ENCODE measurements at regions not wholly inside any gene's neighbourhood (a gene's known extent, or its start where the extent isn't known, plus 50 kb on each side); places are given as distances from the start of the nearest gene placed in this dataset.

DNA sequence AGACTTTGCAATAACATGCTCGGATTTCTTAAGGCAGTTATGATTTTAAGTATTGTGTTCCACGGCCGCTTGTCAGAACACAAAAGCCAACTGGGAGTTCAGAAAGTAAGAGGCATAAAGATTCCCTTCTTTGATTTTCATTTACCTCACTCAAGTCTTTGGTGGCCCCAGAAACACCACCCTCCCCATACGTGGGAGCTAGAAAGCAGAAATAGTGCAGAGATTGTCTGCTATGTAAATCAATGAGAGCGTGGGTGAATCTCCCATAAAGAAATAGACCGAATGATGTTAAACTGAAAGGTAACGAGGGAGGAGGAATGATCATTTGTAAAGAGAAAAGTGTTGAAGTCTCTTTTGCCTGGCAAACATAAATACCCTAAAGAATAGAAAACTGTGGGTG lies 322.1 kb upstream of the ETAA1 start:
- Histone ChIP-seq H3K36me3 (replicated peaks in 1 of 2; ENCODE audit: insufficient read depth in 1 of 2, low read depth in 2 of 2) (no peaks in the 10 kb centered on the region), H3K27ac (no peak overlapping the region), H3K4me3 (no peak overlapping the region), H3K4me1 (peaks cover 10% of the 10 kb centered on the region), H3K9me3 (no peaks in the 10 kb centered on the region), H3K27me3 (no peaks in the 10 kb centered on the region)
- DNase-seq (no peak), ATAC-seq (no peak)
- 88 to 93% methylated on average over 7 of the region's 7 CpGs for WGBS, 2 donors
- intact Hi-C loops (cut with DNase I): no loop called here
- TF ChIP-seq POLR2A (IDR thresholded peaks at IDR 0.05): no peak
- TF ChIP-seq, protein P1, sequence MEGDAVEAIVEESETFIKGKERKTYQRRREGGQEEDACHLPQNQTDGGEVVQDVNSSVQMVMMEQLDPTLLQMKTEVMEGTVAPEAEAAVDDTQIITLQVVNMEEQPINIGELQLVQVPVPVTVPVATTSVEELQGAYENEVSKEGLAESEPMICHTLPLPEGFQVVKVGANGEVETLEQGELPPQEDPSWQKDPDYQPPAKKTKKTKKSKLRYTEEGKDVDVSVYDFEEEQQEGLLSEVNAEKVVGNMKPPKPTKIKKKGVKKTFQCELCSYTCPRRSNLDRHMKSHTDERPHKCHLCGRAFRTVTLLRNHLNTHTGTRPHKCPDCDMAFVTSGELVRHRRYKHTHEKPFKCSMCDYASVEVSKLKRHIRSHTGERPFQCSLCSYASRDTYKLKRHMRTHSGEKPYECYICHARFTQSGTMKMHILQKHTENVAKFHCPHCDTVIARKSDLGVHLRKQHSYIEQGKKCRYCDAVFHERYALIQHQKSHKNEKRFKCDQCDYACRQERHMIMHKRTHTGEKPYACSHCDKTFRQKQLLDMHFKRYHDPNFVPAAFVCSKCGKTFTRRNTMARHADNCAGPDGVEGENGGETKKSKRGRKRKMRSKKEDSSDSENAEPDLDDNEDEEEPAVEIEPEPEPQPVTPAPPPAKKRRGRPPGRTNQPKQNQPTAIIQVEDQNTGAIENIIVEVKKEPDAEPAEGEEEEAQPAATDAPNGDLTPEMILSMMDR (IDR thresholded peaks at IDR 0.05): no peak

DNA sequence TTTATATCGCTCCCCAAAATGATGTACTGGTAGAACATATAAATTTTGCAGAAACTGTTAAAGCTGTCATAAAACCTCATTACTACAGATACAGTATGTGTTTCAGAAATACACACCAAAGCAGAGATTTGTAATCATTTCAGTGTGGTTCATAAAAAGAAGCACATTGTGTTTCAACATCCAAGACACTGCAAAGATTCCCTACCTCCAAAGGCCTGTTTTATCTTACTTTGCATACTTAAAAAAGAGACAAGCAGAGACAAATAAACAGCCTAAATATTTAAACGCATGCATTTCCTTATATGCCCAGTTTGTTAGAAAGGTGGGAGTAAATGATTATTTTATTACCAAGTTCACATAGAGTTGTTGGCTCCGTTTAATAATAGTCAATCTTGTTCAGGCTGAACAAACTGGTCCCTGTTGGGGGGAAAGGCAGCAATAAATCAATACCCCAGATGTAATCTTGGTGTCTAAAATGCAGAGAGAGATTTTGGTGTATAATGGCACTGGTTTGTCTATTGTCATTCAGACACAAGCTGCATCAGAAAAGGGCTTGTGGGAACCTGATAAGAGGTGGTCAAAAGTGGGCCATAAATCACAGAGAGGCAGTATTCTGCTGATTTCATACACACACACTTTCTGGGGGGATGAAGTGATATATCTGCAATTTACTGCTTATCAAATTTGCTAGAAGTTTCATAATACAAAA lies 321.4 kb upstream of the ETAA1 start:
- H3K9me3 ChIP-seq: peaks cover 0 to 4% (median 0%) of the 10 kb centered on the region in 3 donors
- H3K36me3 ChIP-seq (replicated peaks in 1 of 2; ENCODE audit: insufficient read depth in 1 of 2, low read depth in 2 of 2): no peaks in the 10 kb centered on the region
- intact Hi-C loops (cut with DNase I): no loop called here
- DNase-seq (no peak), ATAC-seq (no peak)
- peaks cover 10% of the 10 kb centered on the region for H3K4me1 ChIP-seq
- TF ChIP-seq POLR2A (IDR thresholded peaks at IDR 0.05): no peak
- no peaks in the 10 kb centered on the region for H3K27me3 ChIP-seq
- H3K4me3 ChIP-seq: no peak overlapping the region
- 65 to 71% methylated on average over 3 of the region's 3 CpGs for WGBS, 2 donors
- no peak overlapping the region for H3K27ac ChIP-seq

DNA sequence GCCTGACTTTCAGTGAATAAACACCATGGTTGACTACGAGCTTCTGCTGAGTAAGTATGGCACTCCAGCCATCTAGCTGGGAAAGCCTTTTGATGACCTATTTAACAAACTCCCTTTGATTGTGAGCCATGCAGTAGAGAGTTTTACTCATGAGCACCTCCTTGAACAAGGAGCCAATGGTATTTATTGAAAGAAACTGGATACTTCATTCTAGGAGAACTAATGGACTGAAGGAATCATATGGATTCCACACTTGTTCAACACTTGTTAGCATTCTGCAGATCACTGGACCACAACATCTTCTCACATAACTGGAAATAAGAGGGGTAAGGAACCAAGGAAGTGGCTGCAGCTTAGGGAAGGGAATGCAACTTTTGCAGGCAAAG lies 320.9 kb upstream of the ETAA1 start:
- Histone ChIP-seq H3K27ac (no peak overlapping the region), H3K4me3 (no peak overlapping the region), H3K4me1 (peaks cover 10% of the 10 kb centered on the region), H3K36me3 (replicated peaks in 1 of 2; ENCODE audit: insufficient read depth in 1 of 2, low read depth in 2 of 2) (no peaks in the 10 kb centered on the region), H3K27me3 (no peaks in the 10 kb centered on the region), H3K9me3 (peaks cover 0 to 4% (median 0%) of the 10 kb centered on the region in 3 donors)
- intact Hi-C loops (cut with DNase I): no loop called here
- ATAC-seq (no peak), DNase-seq (no peak)
- TF ChIP-seq, protein P1 (IDR thresholded peaks at IDR 0.05): no peak
- TF ChIP-seq POLR2A (IDR thresholded peaks at IDR 0.05): no peak
- WGBS, 2 donors: 68 to 92% methylated on average over 1 of the region's 1 CpG

DNA sequence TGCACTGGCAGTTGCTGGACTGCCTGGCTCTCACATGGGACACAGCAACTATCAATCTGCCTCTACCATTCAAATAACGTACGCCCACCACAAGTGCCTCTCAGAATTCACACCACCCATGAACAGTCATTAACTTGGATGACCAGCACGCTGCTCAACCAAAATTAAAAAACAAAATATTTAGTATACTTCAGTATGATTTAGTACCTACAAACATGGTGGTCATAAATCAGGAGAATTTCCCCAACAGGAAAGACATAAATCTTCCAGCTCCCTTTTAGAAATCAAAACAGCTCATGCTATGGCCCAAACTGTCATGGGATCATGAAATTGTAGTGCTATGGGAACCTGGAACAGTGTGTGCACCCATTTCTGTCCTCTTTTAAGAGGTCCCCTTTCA lies 317.4 kb upstream of the ETAA1 start:
- DNase-seq (no peak), ATAC-seq (no peak)
- Histone ChIP-seq H3K4me3 (no peak overlapping the region), H3K36me3 (replicated peaks in 1 of 2; ENCODE audit: insufficient read depth in 1 of 2, low read depth in 2 of 2) (no peaks in the 10 kb centered on the region), H3K4me1 (peaks cover 18% of the 10 kb centered on the region), H3K27ac (no peak overlapping the region), H3K9me3 (peaks cover 0 to 4% (median 0%) of the 10 kb centered on the region in 3 donors), H3K27me3 (no peaks in the 10 kb centered on the region)
- 67 to 80% methylated on average over 3 of the region's 3 CpGs for WGBS, 2 donors
- TF ChIP-seq, protein P1 (IDR thresholded peaks at IDR 0.05): no peak
- no peak for TF ChIP-seq POLR2A (IDR thresholded peaks at IDR 0.05)
- intact Hi-C loops (cut with DNase I): no loop called here

DNA sequence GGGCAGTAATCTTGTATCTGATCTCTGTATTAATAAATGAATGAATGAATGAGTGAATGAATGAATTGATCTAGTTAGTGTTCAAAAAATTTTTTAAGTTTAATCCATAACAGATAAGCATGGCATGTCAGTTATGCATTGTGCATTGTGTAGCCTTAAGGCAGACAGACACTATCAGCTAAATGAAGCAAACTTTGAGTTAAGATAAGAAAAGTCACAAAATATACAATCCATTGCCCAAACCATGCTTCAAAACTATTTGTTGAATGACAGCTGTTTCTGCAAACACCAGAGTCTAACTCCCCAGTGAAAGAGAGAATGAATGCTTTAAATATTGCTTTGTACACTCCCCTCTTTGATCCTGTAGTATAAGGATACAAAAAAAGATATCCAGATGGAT lies 314.3 kb upstream of the ETAA1 start:
- TF ChIP-seq, protein P1 (IDR thresholded peaks at IDR 0.05): no peak
- TF ChIP-seq POLR2A (IDR thresholded peaks at IDR 0.05): no peak
- intact Hi-C loops (cut with DNase I): no loop called here
- Histone ChIP-seq H3K27ac (no peak overlapping the region), H3K36me3 (replicated peaks in 1 of 2; ENCODE audit: insufficient read depth in 1 of 2, low read depth in 2 of 2) (no peaks in the 10 kb centered on the region), H3K9me3 (peaks cover 0 to 4% (median 0%) of the 10 kb centered on the region in 3 donors), H3K27me3 (no peaks in the 10 kb centered on the region), H3K4me3 (no peak overlapping the region), H3K4me1 (peaks cover 7% of the 10 kb centered on the region)
- ATAC-seq (no peak), DNase-seq (no peak)
